Stimulated activated CD4-positive, alpha-beta T cell treated with anti-CD3 and anti-CD28 coated beads, Interleukin-15, amount 100 ng/mL, for 24 hours (primary cell): ENCODE measurements at regions not wholly inside any gene's neighbourhood (a gene's known extent, or its start where the extent isn't known, plus 50 kb on each side); places are given as distances from the start of the nearest gene placed in this dataset.

Experiments
- DNase-seq: peaks from one replicate; pipeline ENCODE4 v3.0.0-alpha.2; 2020

DNA sequence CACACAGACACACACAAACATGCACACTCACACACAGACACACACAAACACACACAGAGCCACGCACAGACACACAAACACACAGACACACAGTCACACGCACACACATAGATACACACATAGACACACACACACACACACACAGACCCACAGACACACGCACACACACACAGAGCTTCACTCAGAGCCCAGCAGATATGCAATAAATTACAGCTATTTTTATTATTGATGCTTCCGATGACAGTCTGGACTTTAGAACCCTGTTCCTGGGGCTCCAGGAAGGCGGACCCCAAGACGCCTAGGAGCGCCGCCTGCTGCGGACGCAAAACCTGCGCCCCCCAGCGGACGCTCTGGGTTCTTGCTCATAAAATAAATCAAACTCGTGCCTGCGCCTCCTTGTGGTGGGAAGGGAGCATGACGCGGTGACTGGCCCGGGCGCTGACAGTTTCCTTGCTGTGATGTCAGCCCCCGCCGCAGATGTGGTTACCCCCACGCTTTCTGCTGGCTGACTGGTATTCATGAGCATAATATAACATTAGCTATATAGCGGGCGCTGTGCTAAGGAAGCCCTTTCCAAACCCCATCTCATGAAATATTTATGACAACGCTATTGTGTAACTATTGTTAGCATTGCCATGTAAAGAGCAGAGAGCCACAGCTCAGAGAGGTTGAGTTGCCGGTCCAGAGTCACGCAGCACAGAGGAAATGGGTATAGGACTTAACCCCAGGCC lies 64.4 kb upstream of the TM9SF2 start:
- DNase-seq = peak; percentile 96

- no peak for DNase-seq
These were observed 62.2 kb upstream of the TM9SF2 start for GRCh38 chr13:99439048-99439447.

DNA sequence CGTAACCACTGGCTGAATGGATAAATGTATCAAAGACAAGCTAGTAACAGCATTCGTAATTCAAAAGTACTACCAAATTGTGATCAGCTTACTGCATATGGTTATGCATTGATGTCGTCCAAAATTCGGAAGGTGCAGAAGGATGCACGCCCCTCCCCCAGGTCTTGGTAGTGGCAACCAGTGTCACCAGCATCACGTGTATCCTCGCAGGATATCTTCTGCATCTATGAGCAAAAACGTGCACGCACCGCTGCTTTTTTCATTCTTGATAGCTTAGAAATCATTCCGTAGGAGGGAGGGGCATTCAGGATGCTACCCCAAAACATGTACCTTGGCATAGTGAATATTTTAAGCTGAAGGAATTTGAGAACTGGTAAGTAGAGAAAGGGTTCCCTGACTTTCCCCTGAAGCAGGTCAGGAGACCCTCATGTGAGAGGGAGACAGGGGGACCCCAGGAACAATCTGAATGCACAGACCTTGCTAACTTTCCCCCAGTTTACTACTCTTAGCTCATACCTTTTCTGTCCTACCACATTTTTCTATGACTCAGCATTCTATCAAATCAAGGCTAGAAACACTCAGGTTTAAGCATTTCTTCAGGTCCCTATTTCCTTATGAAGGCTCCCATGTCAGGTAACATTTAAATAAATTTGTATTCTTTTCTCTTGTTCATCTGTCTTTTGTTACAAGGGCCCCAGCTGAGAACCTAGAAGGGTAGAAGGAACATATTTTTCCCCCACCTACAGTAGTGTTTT lies 61.2 kb upstream of the TM9SF2 start:
- DNase-seq = no peak

- DNase-seq = peak; percentile 50
These were observed 58.9 kb upstream of the TM9SF2 start for GRCh38 chr13:99442273-99442895.

- no peak for DNase-seq
These were observed 55.0 kb upstream of the TM9SF2 start for GRCh38 chr13:99446242-99446641.

- no peak for DNase-seq
These were observed 52.7 kb upstream of the TM9SF2 start for GRCh38 chr13:99448546-99448945.

GRCh38 chr13:99450416-99450815 lies 50.9 kb upstream of the TM9SF2 start:
- no peak for DNase-seq
